K562 (cell line): ENCODE measurements at regions not wholly inside any gene's neighbourhood (a gene's known extent, or its start where the extent isn't known, plus 50 kb on each side); places are given as distances from the start of the nearest gene placed in this dataset.
A peak's percentile ranks its signal among the peaks of the same experiment; 100 is the strongest.

ENCODE experiments used
- ARID3A ChIP-seq: IDR thresholded peaks from 2 replicates; pipeline ENCODE4 v1.6.1; 2012; ENCODE audit warnings: low read depth, low read length, improper control_type of control experiment, borderline replicate concordance
- BCOR ChIP-seq: fragments of 450-650 bp; IDR thresholded peaks from 2 replicates; pipeline ENCODE4 v1.6.1; 2016
- CBX1 ChIP-seq: sonication (generic); IDR thresholded peaks from 2 replicates; pipeline ENCODE4 v1.6.1; 2016; ENCODE audit warnings: antibody characterized with exemption, low read depth, mild to moderate bottlenecking
- CBX5 ChIP-seq: IDR thresholded peaks from 2 replicates; pipeline ENCODE4 v1.6.1; 2014; ENCODE audit warnings: low read depth, borderline replicate concordance
- DEAF1 ChIP-seq: fragments of 450-650 bp; formaldehyde crosslinking; IDR thresholded peaks from 2 replicates; pipeline ENCODE4 v1.4.0; 2020; ENCODE audit warnings: mild to moderate bottlenecking, moderate library complexity
- FOXM1 ChIP-seq, 2 experiments: fragments of 450-650 bp in 1 of 2; sonication (generic) in 1 of 2; formaldehyde crosslinking in 1 of 2; IDR thresholded peaks; 2 replicates each; pipeline versions ENCODE4 v1.6.1 to v1.9.0; 2017 to 2022; ENCODE audit warnings: low read depth in 2 of 2, mild to moderate bottlenecking in 2 of 2, missing genetic modification reagents in 1 of 2, moderate library complexity in 1 of 2
- HSF4 ChIP-seq: fragments of 250-450 bp; sonication (Bioruptor Pico); IDR thresholded peaks from 2 replicates; pipeline ENCODE4 v2.1.2; 2022; ENCODE audit warnings: mild to moderate bottlenecking, moderate library complexity, borderline replicate concordance
- KDM1A ChIP-seq, 2 experiments: fragments of 450-650 bp; IDR thresholded peaks; 2 replicates each; pipeline ENCODE4 v1.6.1; 2016; ENCODE audit warnings: mild to moderate bottlenecking in 2 of 2
- MTA3 ChIP-seq: fragments of 450-650 bp; formaldehyde crosslinking; IDR thresholded peaks from 2 replicates; pipeline ENCODE4 v1.6.1; 2017; ENCODE audit warnings: mild to moderate bottlenecking, borderline replicate concordance
- NR2C2 ChIP-seq, 2 experiments: fragments of 200-800 bp in 1 of 2; sonication (Bioruptor generic) in 1 of 2; sonication (generic) in 1 of 2; formaldehyde crosslinking in 1 of 2; IDR thresholded peaks; 2 replicates each; pipeline versions ENCODE4 v1.6.1 to v1.8.0; 2016 to 2022; ENCODE audit warnings: mild to moderate bottlenecking in 1 of 2, missing compliant biosample characterization in 1 of 2, missing genetic modification characterization in 1 of 2, missing genetic modification reagents in 1 of 2
- SMC3 ChIP-seq: conservative IDR thresholded peaks from 2 replicates; pipeline ENCODE4 v1.6.1; 2011; ENCODE audit warnings: low read depth, low read length, improper control_type of control experiment; ENCODE audit not compliant: insufficient read depth
- STAT5B ChIP-seq: fragments of 250-450 bp; sonication (Bioruptor Pico); IDR thresholded peaks from 2 replicates; pipeline ENCODE4 v1.8.0; 2021; ENCODE audit warnings: mild to moderate bottlenecking, inconsistent platforms
- TARDBP ChIP-seq: fragments of 450-650 bp; IDR thresholded peaks from 2 replicates; pipeline ENCODE4 v1.6.1; 2016
- TBL1XR1 ChIP-seq, 2 experiments: IDR thresholded peaks; 2 replicates each; pipeline ENCODE4 v1.6.1; 2012; ENCODE audit warnings: improper control_type of control experiment in 2 of 2, low read length in 2 of 2, mild to moderate bottlenecking in 1 of 2
- TCF15 ChIP-seq: fragments of 250-450 bp; sonication (Bioruptor Pico); IDR thresholded peaks from 2 replicates; pipeline ENCODE4 v1.8.0; 2022; ENCODE audit warnings: moderate library complexity, mild to moderate bottlenecking, inconsistent platforms
- ZBTB11 ChIP-seq, 3 experiments: fragments of 200-800 bp in 1 of 3; fragments of 250-450 bp in 1 of 3; fragments of 450-650 bp in 1 of 3; sonication (Bioruptor Pico) in 1 of 3; sonication (Bioruptor generic) in 1 of 3; formaldehyde crosslinking in 1 of 3; IDR thresholded peaks; 2 replicates each; pipeline versions ENCODE4 v1.6.1 to v1.8.0; 2016 to 2022; ENCODE audit warnings: mild to moderate bottlenecking in 2 of 3, missing genetic modification characterization in 2 of 3, missing compliant biosample characterization in 1 of 3, moderate library complexity in 1 of 3
- ZNF584 ChIP-seq: fragments of 200-800 bp; sonication (Bioruptor generic); IDR thresholded peaks from 2 replicates; pipeline ENCODE4 v1.6.1; 2016; ENCODE audit warnings: low read depth, mild to moderate bottlenecking, missing genetic modification characterization, missing compliant biosample characterization
- ZNF830 ChIP-seq: fragments of 250-450 bp; sonication (Bioruptor Pico); IDR thresholded peaks from 2 replicates; pipeline ENCODE4 v1.5.0; 2021; ENCODE audit warnings: mild to moderate bottlenecking

- TF ChIP-seq MTA3 (no peak), ZBTB11 (CRISPR knock-in tag; IDR thresholded peaks at IDR 0.05) (no peak), ARID3A (no peak), ZNF830 (CRISPR knock-in tag) (no peak), TBL1XR1 (IDR thresholded peaks at IDR 0.05; ENCODE audit: low read length in 2 of 2) (no peak), TCF15 (no peak), HSF4 (no peak), DEAF1 (no peak), ZNF584 (no peak), STAT5B (CRISPR knock-in tag) (no peak), KDM1A (IDR thresholded peaks at IDR 0.05) (peak; percentile 50 to 75), NR2C2 (CRISPR knock-in tag; IDR thresholded peaks at IDR 0.05) (no peak), NR2C2 (tag; IDR thresholded peaks at IDR 0.05) (no peak), BCOR (peak; percentile 95), SMC3 (no peak), CBX1 (0 out of 2 replicates have a peak, but pooled peaks have one; percentile 40), FOXM1 (IDR thresholded peaks at IDR 0.05; ENCODE audit: low read depth) (no peak), FOXM1 (CRISPR knock-in tag; IDR thresholded peaks at IDR 0.05; ENCODE audit: low read depth) (no peak), CBX5 (no peak), TARDBP (no peak)
These were observed 60.2 kb upstream of the MYL10 start (continued) for GRCh38 chr7:101688995-101689907.
